Kidney capillary endothelial cell (primary cell): ENCODE measurements at regions not wholly inside any gene's neighbourhood (a gene's known extent, or its start where the extent isn't known, plus 50 kb on each side); places are given as distances from the start of the nearest gene placed in this dataset.
"Not testable (repeated sequence)": the region's sequence is repeated elsewhere in the genome, so short reads cannot be mapped to it uniquely, and the experiment has no call there.

Experiments
- DNase-seq: peaks from one replicate; pipeline ENCODE4 v3.0.0-alpha.2; 2018; ENCODE audit warnings: low spot score

DNA sequence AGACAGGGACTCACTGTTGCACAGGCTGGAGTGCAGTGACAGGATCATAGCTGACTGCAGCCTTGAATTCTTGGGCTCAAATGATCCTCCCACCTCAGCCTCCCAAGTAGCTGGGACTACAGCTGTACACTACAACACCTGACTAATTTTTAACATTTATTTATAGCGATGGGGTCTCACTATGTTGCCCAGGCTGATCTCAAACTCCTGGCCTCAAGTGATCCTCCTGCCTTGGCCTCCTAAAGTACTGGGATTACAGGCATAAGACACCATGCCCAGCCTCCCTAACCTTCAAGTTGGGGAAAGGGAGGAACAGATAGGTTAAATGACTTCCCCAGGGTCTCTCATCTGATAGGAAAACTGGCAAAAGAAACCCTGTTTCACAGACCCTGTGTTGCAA is 919.5 kb downstream of the TYW1 start:
- DNase-seq = not testable (repeated sequence)

DNA sequence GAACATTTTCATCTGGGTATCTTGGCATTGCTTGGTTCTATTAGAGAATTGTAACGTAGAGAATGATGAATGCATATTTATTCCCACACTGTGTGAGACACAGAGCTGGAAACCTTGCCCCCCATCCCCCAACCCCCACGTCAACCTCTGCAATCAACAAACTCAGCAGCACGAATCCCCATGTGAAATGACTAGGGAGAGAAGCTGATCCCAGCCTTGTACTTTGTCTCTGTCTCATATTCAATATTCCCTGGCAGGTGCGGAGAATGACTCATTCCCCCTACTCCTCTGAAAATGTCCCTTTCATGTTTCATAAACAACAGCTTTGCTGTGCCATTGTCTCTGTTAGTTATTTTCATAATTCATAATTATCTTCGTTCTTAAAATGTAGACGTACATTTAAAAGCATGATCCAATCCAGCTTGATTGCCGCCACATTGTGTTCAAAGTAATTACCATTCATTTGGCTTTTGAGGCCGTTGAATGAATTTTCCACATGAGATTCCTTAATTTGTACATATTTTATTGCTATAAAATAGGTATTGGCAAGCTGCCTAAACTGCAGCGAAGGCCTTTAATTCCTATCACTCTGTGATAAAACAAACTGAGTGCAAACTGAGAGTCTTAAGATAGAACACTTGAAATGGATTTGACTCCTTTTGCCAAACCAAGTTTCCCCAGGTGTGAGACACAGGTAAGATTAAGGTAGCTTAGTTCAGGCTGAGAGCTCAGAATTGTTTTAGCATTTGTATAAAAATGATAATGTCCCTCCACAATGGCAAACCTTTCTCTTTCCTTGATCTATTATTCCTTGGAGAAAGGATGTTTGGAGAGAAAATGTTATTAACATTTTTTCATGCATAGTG is 920.2 kb downstream of the TYW1 start:
- no peak for DNase-seq

DNA sequence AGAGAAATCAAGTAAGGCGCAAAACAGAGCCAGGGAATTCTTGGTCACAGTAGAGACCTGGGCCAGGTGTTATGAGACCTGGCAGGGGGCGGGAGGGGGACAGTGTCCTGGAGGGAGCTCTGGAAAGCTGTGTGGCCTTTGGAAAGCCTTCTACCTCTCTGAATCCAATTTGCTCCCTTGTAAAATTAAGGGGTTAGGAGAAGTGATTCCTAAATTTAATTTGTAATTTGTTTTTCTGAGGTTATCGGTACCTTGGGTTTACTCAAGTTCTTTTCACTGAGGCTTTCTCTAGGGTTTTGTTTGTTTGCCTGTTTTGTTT is 920.8 kb downstream of the TYW1 start:
- DNase-seq = no peak

DNA sequence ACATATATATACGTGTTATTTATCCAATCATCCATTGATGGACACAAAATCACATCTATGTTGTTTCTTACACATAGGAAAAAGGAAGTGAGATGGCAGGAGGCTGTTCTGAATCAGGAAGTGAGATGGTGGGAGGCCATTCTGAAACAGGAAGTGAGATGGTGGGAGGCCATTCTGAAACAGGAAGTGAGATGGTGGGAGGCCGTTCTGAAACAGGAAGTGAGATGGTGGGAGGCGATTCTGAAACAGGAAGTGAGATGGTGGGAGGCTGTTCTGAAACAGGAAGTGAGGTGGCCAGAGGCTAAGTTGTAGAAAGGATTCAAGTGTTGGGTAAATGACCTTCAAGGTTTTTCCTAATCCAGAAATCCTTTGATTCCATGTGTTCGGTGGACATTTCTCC is 921.5 kb downstream of the TYW1 start:
- DNase-seq = peak; percentile 10

DNA sequence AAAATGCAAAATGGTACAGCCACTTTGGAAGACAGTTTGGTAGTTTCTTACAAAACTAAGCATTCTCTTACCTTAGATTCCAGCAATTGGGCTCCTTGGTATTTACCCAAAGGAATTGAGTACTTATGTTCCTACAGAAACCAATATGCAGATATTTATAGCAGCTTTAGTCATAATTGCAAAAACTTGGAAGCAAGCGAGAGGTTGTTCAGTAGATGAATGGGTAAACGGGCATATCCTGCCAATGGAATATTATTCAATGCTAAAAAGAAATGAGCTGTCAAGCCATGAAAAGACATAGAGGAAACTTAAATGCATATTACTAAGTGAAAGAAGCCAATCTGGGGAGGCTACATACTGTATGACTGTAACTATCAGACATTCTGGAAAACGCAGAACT is 926.7 kb downstream of the TYW1 start:
- no peak for DNase-seq

DNA sequence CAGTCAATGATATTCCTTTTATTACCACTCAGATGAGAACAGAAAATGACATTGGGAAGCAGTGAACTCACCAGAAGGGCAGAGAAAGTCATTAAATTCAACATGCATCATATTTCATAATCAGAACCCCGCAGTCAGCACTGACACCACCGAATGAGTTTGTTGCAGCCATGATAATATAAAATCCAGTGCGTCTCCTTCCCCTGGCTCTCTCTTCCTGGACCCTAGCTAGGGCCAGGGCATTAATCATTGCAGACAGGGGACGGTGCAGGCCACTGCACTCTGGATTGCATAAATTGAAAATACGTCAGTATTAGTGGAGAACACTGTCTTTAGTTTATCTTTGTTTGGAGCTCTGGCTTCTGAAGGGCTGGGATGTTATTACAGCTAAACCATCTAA is 931.5 kb downstream of the TYW1 start:
- no peak for DNase-seq

DNA sequence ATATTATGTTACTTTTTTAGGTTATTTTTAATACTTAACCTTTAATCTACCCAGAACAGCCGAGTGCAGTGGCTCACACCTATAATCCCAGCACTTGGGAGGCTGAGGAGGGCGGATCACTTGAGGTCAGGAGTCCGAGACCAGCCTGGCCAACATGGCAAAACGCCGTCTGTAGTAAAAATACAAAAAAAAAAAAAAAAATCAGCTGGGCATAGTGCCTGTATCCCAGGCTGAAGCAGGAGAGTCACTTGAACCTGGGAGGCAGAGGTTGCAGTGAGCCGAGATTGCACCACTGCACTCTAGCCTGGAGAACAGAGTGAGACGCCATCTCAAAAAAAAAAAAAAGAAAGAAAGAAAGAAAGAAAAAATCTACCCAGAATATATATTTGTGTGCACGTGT is 939.8 kb downstream of the TYW1 start:
- DNase-seq = not testable (repeated sequence)

DNA sequence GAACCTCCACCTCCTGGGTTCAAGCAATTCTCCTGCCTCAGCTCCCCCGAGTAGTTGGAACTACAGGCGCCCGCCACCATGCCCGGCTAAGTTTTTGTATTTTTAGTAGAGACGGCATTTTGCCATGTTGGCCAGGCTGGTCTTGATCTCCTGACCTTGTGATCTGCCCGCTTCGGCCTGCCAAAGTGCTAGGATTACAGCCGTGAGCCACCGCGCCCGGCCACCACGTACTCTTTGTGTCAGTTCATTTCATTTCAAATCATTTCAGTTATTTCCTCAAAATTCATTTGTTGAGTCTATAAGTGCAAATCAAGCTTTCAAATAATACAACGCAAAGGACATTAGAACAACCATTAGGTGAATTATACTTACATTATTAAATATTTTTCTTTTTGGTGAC is 943.8 kb downstream of the TYW1 start:
- no peak for DNase-seq

DNA sequence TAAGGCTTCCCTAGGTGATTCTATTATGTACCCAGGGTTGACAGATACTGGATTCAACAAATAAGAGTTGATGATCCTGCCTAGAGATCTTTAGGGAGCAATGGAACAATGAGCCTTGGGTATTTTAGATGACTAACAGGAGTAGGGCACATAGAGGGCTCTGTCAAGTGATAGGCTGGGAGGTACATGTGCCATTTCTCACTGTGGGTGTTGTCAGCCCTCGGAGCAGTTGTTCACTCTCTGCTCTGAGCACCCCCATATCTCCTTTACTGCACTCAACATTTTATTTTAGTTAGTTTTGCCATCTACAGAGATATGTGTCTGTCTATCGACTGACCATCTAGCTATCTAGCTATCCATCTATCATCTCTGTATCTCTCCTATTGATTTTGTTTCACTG is 950.6 kb downstream of the TYW1 start:
- no peak for DNase-seq

DNA sequence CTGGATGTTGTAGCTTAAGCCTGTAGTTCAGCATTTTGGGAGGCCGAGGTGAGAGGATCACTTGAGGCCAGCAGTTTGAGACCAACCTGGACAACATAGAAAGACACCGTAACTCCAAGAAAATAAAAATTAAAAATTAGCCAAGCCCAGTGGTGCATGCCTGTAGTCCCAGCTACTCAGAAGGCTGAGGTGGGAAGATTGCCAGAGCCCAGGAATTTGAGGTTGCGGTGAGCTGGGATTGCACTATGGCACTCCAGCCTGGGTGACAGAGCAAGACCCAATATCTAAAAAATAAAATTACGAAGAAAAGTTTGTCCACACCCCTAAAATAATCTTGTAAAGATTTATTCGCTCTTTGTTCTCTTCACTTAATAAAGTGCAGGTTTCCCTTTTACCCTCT is 951.0 kb downstream of the TYW1 start:
- DNase-seq = no peak

DNA sequence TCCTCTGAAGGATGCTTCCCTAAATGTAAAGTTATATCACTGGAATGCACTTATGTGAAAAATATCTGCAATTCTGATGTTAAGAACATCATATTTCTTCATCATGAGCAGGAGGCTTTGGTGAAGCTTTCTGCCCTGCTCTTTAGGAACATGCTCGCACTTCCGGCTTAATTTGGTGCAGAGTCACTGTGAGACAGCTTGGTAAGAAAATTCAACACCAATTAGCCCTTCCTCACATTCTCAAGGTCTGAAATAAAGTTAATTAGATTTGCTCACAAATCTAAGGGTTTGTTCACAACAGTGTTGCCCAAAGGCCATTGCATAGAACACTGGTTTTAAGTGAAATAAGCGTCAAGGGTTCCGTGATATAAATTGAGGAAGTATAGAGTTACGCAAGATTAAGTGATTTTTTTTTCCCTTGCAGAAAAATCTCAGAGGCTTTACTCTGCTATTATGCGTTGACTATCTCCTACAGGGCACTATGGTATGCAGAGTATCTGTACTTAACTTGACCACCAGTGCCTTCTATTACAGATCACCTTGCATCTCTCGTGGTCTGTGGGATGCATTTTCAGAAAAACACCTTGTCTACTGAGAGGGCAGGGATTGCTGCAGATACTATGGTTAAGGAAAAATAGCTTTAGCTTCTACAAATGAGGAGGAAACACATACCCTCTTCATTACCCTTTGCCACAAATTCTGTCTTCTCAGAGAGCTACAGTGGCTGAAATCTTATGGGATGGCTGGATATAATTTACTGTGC is 953.9 kb downstream of the TYW1 start:
- no peak for DNase-seq

DNA sequence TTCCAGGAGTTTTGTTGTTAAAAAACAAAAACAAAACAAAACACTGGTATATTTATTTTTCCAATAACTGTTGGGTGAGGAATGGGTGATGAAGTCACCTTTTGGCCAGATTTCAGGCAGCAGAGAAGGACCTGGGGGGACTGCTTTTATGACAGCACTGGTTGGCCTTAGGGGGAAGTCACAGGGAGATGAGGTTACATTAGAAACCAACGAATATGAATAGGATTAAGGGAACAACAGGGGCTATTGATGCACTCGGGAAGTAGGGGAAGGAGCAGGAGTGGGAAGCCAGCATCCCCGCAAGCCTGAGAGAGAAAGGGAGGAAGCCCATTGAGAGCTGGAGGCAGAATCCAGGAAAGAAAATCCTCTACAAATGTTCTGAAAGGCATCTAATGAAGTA is 958.4 kb downstream of the TYW1 start:
- DNase-seq = no peak

DNA sequence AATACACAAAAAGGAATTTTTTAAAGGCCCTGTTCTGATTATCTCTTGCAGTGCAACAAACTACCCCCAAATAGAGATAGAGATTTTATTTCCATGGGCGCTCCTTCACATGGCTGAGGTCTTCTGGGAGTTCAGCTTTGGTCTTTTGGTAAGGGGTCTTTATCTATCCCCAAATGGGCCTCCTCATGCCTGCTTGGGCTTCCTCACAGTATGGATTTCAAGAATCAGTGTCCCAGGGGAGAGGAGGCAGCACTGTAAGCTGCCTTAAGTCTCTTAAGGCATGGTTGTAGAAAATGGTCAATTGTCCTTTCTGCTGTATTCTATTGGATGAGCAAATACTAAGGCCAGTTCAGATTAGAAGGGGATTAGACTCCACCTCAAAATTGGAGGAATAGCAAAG is 966.2 kb downstream of the TYW1 start:
- no peak for DNase-seq

DNA sequence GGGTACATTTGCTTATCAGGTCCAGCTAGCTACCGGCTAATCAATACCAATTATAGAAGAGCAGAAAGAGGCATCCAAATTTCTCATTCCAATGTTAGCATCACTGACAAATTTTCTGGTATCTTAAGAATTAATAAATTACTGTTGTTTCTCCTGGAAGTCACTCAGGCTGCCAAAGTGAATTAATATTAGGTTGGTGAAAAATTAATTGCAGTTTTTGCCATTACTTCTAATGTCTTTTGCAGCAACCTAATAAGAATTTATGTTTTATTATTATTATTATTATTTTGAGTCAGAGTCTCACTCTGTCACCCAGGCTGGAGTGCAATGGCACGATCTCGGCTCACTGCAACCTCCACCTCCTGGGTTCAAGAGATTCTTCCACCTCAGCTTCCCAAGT is 979.9 kb downstream of the TYW1 start:
- DNase-seq = no peak

DNA sequence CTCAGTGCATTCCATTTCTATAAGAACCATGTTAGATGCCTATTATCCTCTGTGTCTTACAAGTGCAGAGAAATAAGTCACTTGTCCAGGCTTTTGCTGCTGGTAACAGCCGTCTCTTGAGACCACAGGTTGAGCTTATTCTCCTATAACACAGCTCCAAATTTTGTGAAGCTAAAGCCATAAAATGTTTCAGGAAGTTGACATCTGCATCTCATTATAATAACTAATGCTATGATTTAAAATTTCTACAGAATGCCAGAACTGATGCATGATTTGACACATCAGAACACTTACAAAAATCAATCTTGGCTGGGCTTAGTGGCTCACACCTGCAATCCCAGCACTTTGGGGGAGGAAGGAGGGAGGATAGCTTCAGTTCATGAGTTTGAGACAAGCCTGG is 986.9 kb downstream of the TYW1 start:
- DNase-seq = no peak

DNA sequence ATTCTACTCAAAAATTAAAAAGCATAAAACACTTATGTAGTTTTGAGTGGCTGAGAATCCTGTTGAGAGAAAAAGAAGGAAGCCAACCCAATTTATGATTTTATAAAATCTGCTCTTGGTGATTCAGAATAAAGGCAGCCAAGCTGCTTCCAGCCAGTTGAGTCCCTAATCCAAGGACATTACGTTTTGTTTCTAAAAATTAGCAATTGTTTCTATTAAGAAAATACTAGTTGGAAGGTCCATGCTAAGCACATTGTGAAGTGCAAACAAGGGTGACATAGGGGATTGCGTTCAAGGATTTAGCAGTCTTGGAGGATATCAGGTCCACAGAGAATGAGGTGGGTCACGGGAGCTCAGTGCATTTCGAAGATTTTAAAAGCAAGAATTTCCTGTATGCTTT is 987.7 kb downstream of the TYW1 start:
- DNase-seq = no peak

DNA sequence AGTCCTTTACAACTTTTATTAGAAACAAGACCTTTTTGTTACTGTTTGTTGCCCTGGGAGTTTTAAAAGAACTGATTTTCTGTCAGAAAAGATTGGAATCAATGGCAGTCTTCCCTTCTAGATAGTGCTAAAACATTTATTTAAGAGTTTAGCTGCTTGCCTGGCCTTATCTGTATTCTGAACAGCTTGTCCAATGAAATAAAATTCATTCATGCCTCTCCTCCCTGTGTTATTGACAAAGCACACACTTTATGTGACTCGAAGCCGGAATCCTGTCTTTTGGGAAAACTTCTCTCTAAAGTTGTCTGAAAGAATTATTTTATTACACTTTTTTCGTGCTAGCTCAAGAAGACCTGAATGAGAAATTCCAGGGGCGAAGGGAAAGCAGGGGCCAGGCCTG is 992.5 kb downstream of the TYW1 start:
- DNase-seq = no peak

DNA sequence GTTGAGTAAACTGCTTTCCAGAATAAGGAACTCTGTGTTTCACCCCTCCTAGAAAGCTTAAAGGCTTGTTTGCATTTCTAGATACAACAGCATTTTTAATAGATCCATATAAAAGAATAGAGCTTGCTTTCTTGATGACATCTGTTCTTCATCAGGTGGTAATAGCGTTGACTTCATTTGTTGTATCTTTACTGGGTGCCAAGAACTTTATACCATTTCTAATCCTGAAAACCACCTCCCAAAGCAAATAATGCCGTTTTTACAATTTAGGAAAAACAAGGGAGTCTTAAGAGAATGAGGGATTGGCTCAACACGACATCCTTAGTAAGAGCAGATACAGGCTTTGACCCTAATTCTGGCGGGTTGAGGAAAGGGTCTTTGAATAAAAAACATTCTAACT is 993.4 kb downstream of the TYW1 start:
- no peak for DNase-seq

DNA sequence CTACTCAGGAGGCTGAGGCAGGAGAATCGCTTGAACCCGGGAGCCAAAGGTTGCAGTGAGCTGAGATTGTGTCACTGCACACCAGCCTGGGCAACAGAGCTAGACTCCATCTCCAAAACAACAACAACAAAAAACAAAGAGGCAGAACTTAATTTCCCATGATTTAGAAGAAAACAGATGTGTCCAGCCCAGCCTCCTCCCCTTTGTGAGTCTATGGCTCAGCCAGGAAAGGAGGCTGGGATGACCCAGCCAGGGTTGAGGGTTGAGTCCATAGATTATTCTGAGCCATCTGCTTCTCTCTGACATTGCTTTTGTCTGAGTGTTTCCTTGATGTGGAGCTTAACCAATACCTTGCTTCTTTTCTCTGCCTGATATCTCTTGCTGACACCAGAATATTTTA is 994.1 kb downstream of the TYW1 start:
- DNase-seq = no peak

DNA sequence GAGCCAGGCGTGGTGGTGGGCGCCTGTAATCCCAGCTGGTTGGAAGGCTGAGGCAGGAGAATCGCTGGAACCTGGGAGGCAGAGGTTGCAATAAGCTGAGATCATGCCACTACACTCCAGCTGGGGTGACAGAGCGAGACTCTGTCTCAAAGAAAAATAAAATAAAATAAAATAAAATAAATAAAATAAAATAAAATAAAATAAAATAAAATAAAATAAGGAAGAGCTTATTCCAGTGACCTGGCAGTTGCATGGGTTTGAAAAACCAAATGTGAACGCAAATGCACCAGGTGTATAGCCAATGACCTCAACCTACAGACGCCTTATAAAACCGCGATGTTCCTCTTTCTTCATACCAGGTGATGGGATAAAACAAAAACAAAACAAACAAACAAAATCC is 995.7 kb downstream of the TYW1 start:
- no peak for DNase-seq

DNA sequence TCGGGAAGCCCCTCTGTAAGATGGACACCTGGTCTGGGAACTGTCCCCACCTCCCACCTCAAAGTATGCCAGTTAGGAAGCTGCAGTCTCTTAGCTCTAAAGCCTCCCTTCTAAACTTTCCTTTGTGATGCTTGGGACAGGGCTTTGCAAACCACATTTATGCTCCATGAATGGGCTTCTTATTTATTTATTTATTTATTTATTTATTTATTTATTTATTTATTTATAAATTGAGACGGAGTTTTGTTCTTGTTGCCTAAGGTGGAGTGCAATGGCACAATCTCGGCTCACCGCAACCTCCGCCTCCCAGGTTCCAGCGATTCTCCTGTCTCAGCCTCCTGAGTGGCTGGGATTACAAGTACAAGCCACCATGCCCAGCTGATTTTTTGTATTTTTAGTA is 1009.4 kb downstream of the TYW1 start:
- DNase-seq = no peak

DNA sequence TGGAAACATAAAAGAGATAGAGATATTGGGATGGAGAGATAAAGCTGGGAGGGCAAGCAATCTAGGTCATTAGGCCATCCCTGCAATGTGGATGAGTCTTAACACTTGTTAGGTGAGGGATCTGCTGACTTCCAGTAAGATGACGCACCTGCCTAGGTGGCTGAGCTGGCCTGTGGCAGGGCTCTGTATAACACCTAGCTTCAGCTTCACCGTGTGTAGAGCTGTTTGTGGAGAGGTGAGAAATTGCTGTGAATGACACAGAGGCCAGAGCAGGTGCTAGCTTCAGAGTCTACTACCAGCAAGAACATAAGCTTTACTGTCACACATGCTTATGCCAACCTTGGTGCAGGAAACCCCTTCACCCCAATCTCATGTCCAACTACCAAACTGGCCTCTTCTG is 1010.0 kb downstream of the TYW1 start:
- no peak for DNase-seq

DNA sequence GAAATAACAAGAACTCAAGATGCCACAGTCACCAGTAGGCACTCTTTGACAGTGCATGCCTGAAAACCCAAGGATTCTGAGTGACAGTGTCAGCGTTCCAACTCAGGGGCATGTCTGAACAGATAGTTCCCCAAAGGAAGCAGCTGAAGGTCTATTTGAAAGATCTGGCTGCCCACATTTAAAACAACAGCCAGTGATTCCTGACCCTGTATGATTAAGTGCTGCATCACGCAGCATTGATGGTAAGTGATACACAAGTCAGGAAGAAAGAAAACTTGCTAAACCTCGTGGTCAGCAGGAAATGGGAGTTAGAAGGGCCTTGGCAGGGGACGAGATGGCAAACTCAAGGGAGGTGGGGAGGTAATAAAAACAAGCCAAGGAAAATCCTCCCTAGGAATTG is 1013.1 kb downstream of the TYW1 start:
- DNase-seq = no peak
